GM18907 (cell line): ENCODE measurements at regions not wholly inside any gene's neighbourhood (a gene's known extent, or its start where the extent isn't known, plus 50 kb on each side); places are given as distances from the start of the nearest gene placed in this dataset.
"Not testable (repeated sequence)": the region's sequence is repeated elsewhere in the genome, so short reads cannot be mapped to it uniquely, and the experiment has no call there.

Source experiments
- ATAC-seq: cut with Tn5 transposase; IDR thresholded peaks from one replicate; pipeline ENCODE4 v1.9.1; 2021; ENCODE audit warnings: mild to moderate bottlenecking, moderate library complexity; ENCODE audit not compliant: unreplicated experiment

DNA sequence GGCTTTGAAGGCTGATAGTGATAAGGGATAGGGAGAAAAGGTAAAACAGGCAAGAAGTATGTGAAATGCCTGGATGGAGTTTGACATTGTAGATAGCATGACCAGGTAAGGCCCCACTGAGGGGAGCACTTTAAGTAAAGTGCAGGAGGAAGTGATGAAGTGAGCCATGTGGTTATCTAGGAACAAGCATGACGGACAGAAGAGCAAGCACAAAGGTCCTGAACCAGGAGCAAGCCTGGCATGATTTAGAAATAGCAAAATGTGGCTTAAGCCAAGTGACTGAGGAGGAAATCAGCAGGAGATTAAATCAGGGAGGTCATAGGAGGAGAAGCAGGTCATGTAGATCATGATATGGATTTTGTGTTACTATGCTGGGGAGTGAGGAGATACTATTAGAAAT, 129.2 kb downstream of the GLUL start:
- no peak for ATAC-seq

- no peak for ATAC-seq
Observed at GRCh38 chr1:182261655-182262054, 129.9 kb downstream of the GLUL start.

- no peak for ATAC-seq
Observed at GRCh38 chr1:182260516-182260915, 131.1 kb downstream of the GLUL start.

GRCh38 chr1:182259968-182260367, 131.6 kb downstream of the GLUL start:
- no peak for ATAC-seq

DNA sequence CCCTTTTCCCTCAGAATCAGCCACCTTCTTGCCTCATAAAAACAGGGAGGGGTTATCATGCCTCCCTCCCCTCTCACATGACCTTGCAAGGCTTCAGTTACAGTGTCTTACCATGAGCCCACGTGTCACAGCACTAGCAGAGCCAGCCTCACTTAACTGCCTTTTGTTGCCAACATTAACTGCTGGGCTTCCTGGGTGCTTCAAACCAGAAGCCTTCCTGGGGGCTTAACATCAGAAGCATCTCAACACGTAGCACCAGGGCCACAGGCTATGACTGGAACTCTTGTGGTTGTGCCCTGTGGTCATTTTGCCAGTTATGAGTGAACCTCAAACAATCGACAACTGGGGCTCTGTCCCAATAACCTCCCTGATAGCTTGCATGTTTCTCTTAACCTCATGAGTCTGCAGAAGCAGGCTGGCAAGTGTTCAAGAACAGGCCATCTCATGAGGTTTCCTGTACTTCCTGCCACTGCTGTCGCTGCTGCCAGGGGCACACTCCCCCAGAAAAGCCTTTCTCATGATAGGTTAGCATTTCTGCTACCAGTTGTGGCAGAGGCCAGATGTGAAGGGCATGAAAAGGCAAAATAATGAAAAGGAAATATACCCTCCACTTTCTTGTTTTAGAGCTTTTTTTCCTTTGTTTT, 132.2 kb downstream of the GLUL start:
- ATAC-seq = peak; percentile 88

GRCh38 chr1:182257369-182258063, 134.1 kb downstream of the GLUL start:
- ATAC-seq = no peak

DNA sequence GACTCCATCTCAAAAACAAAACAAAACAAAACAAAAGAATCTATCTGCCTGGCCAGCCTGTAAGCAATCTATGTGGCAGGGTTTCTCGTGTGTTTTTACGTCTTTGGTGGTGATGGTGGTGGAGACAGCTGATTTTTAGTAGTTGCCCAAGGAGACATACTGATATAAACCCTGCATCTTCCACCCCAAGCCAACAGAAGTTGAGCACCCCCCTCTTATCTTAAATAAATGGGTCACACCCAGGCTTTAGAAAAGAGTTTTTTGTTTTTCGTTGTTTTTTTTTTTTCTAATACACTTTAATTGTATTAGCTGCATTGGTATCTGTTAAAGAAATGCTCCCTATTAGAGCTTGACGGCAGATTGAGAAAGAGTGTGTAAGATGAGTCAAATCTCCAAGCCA, 134.7 kb downstream of the GLUL start:
- no peak for ATAC-seq

DNA sequence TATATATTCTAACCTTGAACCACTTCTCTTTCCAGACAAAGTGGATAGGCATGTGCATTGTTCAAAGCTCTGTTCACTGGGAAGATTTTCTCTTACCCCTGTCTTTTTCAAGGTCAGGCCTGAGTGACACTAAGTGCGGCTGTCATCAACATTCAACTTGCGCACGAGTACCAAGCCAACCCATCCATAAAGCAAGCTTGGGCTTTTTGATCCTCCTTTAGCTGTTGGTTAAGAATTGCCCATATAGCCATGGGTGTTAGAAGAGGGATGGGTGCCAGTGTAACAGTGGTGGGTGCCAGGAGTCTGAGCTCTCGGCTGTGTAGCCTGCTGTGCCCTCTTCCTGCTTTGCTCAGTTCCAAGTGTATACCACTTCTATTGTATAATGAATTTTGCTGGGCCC, 136.1 kb downstream of the GLUL start:
- ATAC-seq = no peak

DNA sequence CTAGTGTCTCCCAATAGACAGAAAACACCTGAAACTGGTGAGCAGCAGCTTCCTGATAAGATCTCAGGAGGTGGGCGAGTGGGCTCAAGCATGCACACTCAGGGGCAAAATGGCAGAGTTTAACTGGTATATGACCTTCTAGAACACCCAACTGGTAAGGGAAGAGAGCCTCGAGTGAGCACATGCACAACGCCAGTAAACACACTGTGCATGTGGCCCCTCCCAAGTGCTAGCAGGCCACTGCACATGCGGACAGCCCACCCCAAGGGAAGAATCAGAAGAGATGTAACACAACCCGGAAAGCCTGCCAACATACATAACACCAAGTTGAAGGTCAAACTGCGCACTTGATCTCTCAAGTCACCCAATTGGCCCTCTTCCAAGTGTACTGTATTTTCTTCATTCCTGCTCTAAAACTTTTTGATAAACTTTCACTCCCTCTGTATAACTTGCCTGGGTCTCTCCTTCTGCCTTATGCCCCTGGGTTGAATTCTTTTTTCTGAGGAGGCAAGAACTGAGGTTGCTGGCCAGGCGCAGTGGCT, 138.2 kb downstream of the GLUL start:
- ATAC-seq = no peak

DNA sequence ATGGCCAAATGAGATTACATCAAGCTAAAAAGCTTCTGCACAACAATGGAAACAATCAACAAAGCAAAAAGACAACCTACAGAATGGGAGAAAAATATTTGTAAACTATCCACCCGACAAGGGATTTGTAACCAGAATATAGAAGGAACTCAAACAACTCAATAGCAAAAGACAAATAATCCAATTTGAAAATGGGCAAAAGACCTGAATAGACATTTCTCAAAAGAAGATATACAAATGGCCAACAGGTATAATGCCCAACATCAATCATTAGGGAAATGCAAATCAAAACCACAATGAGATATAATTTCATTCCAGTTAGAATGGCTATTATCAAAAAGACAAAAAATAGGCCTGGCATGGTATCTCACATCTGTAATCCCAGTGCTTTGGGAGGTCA, 140.0 kb downstream of the GLUL start:
- ATAC-seq = no peak

DNA sequence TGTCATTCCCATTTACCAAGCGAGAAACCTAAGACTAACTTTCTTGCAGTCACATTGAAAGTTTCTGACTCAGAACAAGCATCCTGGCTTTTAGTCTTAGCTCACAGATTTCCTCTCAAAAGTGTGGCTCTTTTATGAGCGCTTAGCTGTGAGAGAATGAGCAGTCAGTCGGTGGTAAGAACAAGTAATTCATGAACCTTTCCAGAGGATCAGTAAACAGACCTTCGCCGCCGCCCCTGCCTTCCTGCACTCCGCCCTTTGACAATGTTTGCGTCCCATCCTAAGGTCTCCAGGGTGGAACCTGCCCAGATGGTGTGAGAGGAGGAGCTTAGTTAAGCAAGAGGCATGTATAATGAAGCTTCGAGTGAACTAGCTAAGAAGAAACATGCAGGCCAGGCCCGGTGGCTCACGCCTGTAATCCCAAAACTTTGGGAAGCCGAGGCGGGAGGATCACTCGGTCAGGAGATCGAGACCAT, 142.4 kb downstream of the GLUL start:
- ATAC-seq = peak; percentile 85

DNA sequence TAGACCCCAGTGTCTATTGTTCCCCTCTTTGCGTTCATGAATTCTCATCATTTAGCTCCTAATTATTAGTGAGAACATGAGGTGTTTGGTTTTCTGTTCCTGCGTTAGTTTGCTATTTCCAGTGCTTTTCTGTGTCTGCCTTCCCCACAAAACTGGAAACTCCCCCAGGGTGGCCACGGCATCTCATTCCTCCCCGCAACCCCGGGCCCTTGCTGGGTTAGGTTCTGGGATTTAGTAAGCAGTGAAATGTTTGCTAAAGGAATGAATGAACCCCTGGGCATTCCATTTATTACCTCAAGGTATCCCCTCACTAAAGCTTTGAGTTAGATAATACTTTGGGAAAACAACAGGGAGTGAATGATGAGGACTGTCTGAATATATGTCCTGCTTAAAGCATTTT, 142.9 kb downstream of the GLUL start:
- peak; percentile 51 for ATAC-seq

DNA sequence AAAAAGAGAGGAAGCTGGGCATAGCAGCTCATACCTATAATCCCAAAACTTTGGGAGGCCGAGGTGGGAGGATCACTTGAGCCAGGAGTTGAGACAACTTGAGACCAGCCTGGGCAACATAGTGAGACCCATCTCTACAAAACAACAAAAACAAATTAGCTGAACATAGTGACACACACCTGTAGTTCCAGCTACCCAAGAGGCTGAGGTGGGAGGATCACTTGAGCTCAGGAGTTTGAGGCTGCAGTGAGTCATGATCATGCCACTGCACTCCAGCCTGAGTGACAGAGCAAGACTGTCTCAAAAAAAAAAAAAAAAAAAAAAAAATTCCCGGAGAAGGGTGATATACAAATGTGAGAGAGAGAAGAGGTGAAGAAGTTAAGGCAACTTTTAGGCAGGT, 143.8 kb downstream of the GLUL start:
- not testable (repeated sequence) for ATAC-seq

DNA sequence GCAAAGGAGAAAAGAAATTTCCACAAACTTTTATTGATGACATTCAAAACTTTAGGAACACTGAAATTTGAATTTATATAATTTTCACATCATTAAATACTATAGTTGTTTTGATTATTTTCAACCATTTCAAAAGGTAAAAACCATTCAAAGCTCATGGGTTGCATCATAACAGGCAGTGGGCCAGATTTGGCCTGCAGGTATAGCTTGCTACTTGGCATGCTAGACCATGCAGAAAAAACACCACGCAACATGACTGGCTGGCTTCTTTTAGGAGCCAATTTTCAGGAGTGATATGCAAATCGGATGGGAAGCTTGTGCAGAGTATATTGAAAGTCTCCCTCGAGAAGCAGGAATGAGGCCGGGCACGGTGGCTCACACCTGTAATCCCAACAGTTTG, 144.8 kb downstream of the GLUL start:
- no peak for ATAC-seq

GRCh38 chr1:182245040-182245439, 146.6 kb downstream of the GLUL start:
- ATAC-seq = no peak

DNA sequence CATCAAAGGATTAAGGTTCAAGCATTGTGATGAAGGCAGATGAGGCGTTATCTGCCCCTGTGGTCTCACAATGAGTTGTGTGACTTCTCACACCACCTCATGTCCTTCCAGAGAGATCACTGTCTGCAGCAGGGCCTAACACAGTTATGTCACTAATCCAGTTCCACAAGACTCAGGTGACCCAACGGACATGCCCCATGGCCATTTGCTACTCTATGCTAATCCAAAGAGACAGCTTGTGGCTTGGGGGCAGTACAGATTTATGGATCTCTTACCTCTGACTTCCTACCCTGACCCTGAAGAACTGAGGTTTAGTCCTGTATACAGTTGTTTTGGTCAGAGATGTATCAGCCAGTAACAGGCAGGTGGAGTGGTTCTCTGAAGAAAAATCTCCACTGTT, 147.1 kb downstream of the GLUL start:
- ATAC-seq = no peak

- no peak for ATAC-seq
Observed at GRCh38 chr1:182242641-182243040, 148.9 kb downstream of the GLUL start.

- no peak for ATAC-seq
Observed at GRCh38 chr1:182240085-182240484, 151.5 kb downstream of the GLUL start.

GRCh38 chr1:182238421-182238820, 153.2 kb downstream of the GLUL start:
- no peak for ATAC-seq

- no peak for ATAC-seq
Observed at GRCh38 chr1:182237329-182237728, 154.3 kb downstream of the GLUL start.

- no peak for ATAC-seq
Observed at GRCh38 chr1:182236651-182237077, 154.9 kb downstream of the GLUL start.

GRCh38 chr1:182235952-182236650, 155.5 kb downstream of the GLUL start:
- ATAC-seq = no peak
